ENCODE measurements at regions not wholly inside any gene's neighbourhood (a gene's known extent, or its start where the extent isn't known, plus 50 kb on each side); places are given as distances from the start of the nearest gene placed in this dataset.
"Not testable (repeated sequence)": the region's sequence is repeated elsewhere in the genome, so short reads cannot be mapped to it uniquely, and the experiment has no call there.

DNA sequence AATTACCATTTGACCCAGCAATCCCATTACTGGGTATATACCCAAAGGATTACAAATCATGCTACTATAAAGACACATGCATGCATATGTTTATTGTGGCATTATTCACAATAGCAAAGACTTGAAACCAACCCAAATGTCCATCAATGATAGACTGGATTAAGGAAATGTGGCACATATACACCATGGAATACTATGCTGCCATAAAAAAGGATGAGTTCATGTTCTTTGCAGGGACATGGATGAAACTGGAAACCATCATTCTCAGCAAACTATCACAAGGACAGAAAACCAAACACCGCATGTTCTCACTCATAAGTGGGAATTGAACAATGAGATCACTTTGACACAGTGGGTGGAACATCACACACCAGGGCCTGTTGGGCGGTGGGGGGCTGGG, 83.9 kb upstream of the MAP3K1 start:
- DNase-seq, result not testable (repeated sequence)

- no peak for DNase-seq
Observed at GRCh38 chr5:56729488-56729887, 85.9 kb upstream of the MAP3K1 start.

- DNase-seq, result no peak
Observed at GRCh38 chr5:56725711-56726411, 89.5 kb upstream of the MAP3K1 start.

- not testable (repeated sequence) for DNase-seq
Observed at GRCh38 chr5:56724857-56725256, 90.5 kb upstream of the MAP3K1 start.

GRCh38 chr5:56722317-56722716, 93.0 kb upstream of the MAP3K1 start:
- DNase-seq, result no peak

DNA sequence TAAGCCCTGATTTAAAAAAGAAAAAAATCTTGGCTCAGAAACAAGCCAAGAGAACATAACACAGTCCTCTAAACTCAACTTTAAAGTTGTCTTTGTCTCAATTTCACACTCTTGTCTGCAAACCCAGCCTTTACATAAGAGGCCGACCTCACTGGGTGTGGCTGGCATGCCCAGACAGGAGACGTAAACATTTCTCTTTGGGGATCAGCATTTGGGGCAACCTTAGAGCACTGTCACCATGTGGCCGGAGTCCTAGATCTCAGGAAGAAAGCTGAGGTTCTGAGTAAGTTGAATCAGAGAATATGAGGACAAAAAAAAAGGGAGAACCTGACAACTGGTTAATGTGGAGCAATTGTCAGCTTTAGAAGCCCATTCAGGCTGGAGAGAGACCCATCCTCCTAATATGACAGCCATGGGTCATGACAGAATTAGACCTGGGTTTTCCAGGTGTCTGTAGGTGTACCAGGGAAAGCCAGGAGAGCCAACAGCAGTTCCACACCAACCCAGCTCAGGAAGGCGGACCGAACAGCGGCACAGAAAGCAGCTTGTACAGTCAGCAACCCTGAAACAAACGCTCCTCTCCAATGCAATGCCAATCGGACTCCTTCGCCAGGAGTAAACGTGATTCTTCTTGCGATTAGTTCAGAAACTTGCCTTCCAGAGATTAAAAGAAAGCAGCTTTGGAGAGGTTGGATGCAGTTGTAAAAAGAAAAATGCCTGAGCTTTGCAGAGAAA, 97.9 kb upstream of the MAP3K1 start:
- no peak for DNase-seq

GRCh38 chr5:56715986-56716385, 99.4 kb upstream of the MAP3K1 start:
- DNase-seq, result no peak

DNA sequence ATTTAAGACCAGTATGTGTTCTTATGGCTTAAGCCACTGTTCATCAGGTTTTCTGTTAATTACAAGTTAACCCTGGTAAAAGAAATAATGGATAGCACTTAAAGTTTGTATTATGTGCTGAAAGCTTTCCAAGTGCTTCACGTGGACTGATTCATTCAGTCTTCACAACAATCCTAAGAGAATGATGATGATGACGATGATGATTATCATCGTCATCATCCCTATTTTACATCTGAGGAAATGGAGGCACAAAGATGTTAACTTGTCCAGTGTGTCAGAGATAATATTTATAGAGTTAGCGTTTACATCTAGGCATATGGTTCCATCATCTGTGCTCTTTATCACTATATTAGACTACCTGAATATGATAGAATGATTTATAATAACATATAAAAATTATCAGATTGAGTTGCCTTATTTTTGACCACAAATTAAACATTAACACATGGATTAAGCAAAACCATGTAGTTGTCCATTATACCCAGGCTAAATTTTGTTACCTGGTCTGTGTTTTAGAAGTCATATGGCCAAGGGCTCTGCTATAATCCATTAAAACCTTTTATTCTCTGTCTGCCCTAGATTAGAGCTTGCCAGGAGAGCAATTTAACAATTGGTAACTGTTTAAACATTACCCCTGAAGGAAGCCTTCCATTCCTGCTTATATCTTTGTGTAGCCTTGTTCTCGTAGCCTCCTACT, 102.3 kb upstream of the MAP3K1 start:
- no peak for DNase-seq

DNA sequence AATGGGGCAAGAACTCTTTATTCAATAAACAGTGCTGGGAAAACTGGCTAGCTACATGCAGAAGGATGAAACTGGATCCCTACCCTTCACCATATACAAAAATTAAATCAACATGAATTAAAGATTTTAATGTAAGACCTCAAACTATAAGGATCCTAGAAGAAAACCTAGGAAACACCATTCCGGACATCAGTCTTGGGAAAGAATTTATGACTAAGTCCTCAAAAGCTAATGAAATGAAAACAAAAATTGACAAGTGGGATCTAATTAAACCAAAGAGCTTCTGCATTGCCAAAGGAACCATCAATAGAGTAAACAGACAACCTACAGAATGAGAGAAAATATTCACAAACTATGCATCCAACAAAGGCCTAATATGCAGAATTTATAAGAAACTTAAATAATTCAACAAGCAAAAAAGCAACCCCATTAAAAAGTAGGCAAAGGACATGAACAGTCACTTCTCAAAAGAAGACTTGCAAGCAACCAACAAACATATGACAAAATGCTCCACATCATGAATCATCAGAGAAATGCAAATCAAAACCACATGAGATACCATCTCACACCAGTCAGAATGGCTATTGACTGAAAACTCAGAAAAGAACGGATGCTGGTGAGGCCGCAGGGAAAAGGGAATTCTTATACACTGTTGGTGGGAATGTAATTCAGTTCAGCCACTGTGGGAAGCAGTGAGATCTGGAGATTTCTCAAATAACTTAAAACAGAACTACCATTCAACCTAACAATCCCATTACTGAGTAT, 104.3 kb upstream of the MAP3K1 start:
- no peak for DNase-seq

GRCh38 chr5:56706504-56706903, 108.8 kb upstream of the MAP3K1 start:
- no peak for DNase-seq

GRCh38 chr5:56705217-56705616, 110.1 kb upstream of the MAP3K1 start:
- peak; percentile 65 for DNase-seq

- DNase-seq, result no peak
Observed at GRCh38 chr5:56703952-56704351, 111.4 kb upstream of the MAP3K1 start.

DNA sequence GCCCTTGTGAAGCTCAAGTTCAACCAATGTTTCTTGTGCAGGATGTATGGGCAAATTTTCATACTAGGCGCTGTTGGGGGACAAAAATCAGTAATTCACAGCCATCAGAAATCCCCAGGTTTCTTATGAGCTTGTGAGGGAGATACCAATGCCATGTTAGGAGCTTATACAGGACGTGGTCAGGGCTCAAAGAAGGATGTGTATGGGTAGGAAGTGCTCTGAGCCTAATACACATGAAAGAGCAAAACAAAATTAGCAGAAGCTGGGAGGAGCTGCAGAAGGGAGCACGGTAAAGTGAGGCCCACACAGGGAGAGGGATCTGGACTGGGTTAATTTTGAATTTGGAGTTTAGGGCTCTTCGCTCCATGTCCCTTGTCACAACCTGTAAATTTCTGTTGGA, 114.6 kb upstream of the MAP3K1 start:
- DNase-seq, result no peak

DNA sequence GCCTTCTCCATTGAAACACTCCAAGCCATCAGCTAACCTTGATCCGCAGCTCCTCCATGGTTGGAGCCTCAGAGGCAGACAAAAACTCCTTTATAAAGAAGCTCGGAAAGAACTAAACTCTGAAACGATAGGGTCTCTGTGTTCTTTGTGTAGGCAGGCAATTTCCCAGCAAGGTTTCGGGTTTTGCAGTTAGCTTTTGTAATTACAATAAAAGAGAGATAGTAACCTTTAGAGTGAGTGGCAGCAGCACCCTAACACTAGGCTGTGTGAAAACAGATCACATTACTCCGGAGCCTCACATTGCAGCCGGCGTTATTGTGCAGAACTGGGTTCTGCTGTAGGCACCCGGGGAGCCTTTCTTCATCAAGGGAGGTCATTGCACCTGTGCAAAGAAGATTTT, 115.8 kb upstream of the MAP3K1 start:
- no peak for DNase-seq

GRCh38 chr5:56698463-56699381, 116.6 kb upstream of the MAP3K1 start:
- DNase-seq, result no peak

GRCh38 chr5:56696900-56697299, 118.4 kb upstream of the MAP3K1 start:
- DNase-seq, result no peak

DNA sequence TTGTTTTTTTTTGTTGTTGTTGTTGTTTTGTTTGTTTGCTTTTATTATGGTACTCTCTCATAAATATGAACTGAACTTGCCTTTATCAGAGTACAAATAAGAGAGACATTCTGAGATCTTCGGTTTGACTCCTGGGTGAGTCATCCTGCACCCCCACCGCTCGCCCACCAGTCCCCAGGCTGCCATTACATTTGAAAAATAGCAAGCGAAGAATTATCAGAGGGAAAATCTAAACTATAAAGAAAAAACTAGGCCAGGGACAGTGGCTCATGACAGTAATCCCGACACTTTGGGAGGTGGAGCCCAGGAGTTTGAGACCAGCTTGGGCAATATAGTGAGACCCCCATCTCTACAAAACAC, 122.1 kb upstream of the MAP3K1 start:
- no peak for DNase-seq

DNA sequence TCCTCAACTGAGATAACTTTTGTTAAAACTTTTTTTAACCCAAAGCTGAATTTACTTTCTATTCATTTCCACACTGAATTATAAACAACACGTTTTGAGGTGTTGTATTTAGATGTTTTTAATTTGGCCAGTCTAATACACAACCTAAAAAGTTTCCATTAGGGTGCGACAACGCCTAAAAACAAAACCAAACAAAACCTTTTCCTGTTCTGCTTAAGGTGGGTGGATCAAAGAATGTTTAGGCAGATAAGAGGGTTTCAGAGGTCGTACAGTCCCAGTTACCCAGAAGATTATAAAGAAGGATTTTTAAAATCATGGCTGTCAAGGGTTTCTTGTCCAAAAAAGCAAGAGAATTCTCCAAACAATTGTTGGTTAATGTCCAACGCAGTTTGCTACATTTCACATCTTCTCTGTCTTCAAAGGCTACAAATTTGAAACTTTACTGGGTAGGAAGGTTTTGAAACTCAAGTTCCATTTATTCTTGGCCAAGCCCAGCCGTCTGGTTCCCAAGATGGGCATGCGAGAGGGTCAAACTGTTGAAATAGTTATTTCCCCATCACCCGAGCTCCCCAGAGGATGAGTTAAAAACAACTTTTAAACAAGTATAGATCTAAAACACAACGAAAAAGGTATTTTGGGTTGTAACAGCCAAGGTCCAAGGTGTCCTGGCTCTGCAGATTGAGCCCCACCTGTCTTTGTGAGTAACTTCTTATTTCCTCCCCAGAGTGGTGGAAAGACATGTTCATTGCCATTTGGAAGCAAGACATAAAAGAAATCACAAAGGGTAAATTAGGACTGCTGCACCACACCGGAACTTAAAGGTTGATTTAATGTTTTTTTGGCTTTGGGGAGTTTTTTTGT, 122.8 kb upstream of the MAP3K1 start:
- DNase-seq, result no peak

DNA sequence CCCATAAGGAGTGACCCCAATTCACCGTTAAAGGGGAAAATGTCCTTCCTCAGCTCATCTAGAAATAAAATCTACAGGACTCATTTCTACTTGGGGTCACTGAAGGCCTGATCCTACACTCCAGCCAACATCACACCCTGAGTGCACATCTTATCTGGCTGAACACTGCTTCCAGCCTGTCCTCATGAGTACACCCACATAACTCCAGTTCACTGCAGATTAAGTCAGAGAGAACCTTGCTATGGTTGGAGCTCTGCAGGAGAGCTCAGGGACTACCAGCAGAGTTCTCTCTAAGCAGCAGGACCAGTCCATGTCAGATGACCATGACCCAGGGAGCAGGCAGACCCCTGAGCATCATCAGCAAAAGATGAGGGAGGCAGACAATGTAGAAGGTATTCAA, 126.9 kb upstream of the MAP3K1 start:
- no peak for DNase-seq

DNA sequence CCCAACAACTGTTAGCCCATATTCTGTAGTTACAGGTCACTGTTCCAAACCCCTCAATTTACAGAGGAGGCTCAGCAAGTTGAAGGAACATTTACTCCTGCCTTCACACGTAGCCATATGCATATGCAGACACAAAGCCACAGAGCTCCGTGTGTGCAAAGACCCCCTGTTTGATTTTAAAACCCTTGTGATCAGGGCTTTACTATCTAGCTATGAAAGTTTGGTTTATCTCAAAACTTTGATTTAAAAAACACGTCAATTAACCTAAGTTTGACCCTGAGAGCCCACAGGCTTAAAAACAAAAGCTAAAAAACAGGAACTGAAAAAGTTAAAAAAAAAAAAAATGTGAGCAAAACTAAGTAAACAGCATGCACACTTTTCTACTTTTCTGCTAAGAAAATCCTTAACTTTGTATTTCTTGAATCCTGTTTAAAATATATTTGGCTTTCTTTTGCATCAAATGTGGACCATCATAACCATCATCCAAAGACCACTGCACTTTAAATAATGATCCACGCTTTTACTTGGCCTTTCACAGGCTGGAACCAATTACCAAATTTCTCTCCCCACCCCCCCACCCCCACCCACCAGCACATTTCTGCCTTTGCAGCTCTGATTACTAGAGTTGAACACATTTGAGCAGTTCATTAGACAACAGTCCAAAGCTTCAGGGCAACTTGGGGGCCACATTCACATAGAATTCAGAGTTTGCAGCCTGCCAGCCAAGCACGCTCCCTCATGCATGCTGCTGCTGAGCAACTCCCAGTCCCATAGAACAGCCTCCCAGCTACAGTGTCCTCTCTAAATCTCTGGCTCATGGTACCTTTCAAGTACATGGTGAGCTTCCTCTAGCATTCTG, 128.8 kb upstream of the MAP3K1 start:
- no peak for DNase-seq
